Adrenal gland (tissue), 9 donors: ENCODE measurements at regions not wholly inside any gene's neighbourhood (a gene's known extent, or its start where the extent isn't known, plus 50 kb on each side); places are given as distances from the start of the nearest gene placed in this dataset.
A peak's percentile ranks its signal among the peaks of the same experiment; 100 is the strongest.
"Not testable (repeated sequence)": the region's sequence is repeated elsewhere in the genome, so short reads cannot be mapped to it uniquely, and the experiment has no call there.

ENCODE experiments used
- DNase-seq, 7 donors: peaks; one replicate each; pipeline ENCODE4 v3.0.0-alpha.2; 2019 to 2020
- H3K27ac ChIP-seq, 5 donors: fragments of 200-600 bp; sonication (generic) in 4 of 5; 1 replicate in 3 of 5; 2 replicates in 2 of 5; pipeline versions ENCODE4 v1.5.1 to v1.8.0; 2016 to 2020; ENCODE audit warnings: mild to moderate bottlenecking in 1 of 5
- H3K27me3 ChIP-seq: fragments of 200-600 bp; 2 replicates; pipeline ENCODE4 v1.8.0; 2021
- H3K36me3 ChIP-seq, 2 donors: fragments of 200-600 bp; replicated peaks in 1 of 2; 1 replicate in 1 of 2; 2 replicates in 1 of 2; pipeline versions ENCODE4 v1.5.1 to v1.8.0; 2018 to 2022
- H3K4me1 ChIP-seq, 2 donors: fragments of 200-600 bp; replicated peaks in 1 of 2; 1 replicate in 1 of 2; 2 replicates in 1 of 2; pipeline versions ENCODE4 v1.5.1 to v1.8.0; 2018 to 2021
- H3K4me3 ChIP-seq, 4 donors: fragments of 200-600 bp; sonication (generic) in 3 of 4; one replicate each; pipeline ENCODE4 v1.5.1; 2016 to 2018
- H3K9me3 ChIP-seq, 3 donors: fragments of 200-600 bp; sonication (generic) in 1 of 3; replicated peaks in 1 of 3; 1 replicate in 2 of 3; 2 replicates in 1 of 3; pipeline versions ENCODE4 v1.5.1 to v1.8.0; 2016 to 2021
- POLR2A ChIP-seq, 2 donors: fragments of 450-650 bp; IDR thresholded peaks; one replicate each; pipeline ENCODE4 v1.6.1; 2017; ENCODE audit warnings: antibody characterized with exemption in 2 of 2, mild to moderate bottlenecking in 2 of 2, moderate library complexity in 1 of 2
- WGBS, 4 donors: extraction: QIAGEN DNeasy Blood & Tissue Kit in 2 of 4; methylation state at CpG; one replicate each; pipeline versions ENCODE4 v1.1.5 to v1.1.7; 2013 to 2017; 5-methylcytosine and 5-hydroxymethylcytosine counted together
- intact Hi-C, 2 donors: fragments of 100-400 bp; cut with DNase I; formaldehyde crosslinking; loops; one replicate each; pipeline versions ENCODE4 v1.14.1 to v1.15.0; 2022 to 2023
- TF ChIP-seq, protein P1 (sequence below), 6 experiments: fragments of 450-650 bp in 4 of 6; fragments of 200-600 bp in 2 of 6; sonication (generic) in 1 of 6; IDR thresholded peaks; 1 replicate in 5 of 6; 2 replicates in 1 of 6; pipeline versions ENCODE4 v1.5.1 to v1.8.0; 2016 to 2021; ENCODE audit warnings: antibody characterized with exemption in 6 of 6, mild to moderate bottlenecking in 2 of 6, moderate library complexity in 1 of 6
- donor health status: healthy with polysubstance abuse.
- donor health status: Bipolar disorder and iron deficiency.
- donor health status: DM: yes; HTN: yes; CAD: no.
- donor health status: DM: no; HTN: no; CAD: no.
- donor health status: DM: no; HTN: no; CAD: no.

DNA sequence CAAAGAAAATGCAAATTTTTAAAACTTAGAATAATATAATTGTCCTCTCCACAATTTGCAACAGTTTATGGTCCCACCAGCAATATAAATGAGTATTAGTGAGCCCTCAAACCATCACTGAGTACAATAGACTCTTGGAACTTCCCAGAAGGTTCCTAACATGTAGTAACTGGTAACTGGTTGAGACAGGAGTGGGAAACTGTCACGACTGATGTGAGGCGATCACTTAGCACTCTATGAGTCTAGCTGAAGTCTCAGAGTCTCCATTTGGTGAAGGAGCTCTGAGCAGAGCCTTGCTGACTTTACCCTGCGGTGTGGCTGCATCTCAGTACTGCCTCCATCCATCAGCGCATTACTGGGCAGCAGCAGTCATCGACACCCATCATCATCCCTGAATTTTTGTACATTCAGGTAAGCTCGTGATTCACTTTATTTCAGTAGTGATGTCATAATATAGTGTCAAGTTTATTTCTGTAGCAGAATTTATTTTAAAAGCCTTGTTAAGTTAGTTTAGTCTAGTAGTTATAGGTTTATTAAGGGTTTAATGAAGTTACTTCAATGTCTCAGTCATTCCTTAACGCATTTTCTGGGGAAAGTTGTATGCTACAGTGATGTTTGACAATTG, 76.6 kb upstream of the ABCA1 start:
- H3K4me1 ChIP-seq, result peaks cover 0 to 10% of the 10 kb centered on the region in 2 donors
- no peak for DNase-seq
- H3K9me3 ChIP-seq, result no peaks in the 10 kb centered on the region
- 87 to 92% (median 90%) methylated on average over 7 of the region's 7 CpGs for WGBS, 4 donors
- H3K4me3 ChIP-seq, result no peak overlapping the region
- no peak for TF ChIP-seq POLR2A (IDR thresholded peaks at IDR 0.05)
- TF ChIP-seq, protein P1, sequence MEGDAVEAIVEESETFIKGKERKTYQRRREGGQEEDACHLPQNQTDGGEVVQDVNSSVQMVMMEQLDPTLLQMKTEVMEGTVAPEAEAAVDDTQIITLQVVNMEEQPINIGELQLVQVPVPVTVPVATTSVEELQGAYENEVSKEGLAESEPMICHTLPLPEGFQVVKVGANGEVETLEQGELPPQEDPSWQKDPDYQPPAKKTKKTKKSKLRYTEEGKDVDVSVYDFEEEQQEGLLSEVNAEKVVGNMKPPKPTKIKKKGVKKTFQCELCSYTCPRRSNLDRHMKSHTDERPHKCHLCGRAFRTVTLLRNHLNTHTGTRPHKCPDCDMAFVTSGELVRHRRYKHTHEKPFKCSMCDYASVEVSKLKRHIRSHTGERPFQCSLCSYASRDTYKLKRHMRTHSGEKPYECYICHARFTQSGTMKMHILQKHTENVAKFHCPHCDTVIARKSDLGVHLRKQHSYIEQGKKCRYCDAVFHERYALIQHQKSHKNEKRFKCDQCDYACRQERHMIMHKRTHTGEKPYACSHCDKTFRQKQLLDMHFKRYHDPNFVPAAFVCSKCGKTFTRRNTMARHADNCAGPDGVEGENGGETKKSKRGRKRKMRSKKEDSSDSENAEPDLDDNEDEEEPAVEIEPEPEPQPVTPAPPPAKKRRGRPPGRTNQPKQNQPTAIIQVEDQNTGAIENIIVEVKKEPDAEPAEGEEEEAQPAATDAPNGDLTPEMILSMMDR (IDR thresholded peaks at IDR 0.05), result no peak
- no peak overlapping the region for H3K27ac ChIP-seq
- H3K27me3 ChIP-seq, result no peaks in the 10 kb centered on the region
- H3K36me3 ChIP-seq, result no peaks in the 10 kb centered on the region
- intact Hi-C loops, result loop anchor here in 1 of 2 donors (10.0 kb wide), 1 partner anchor 140 kb away; no protein-coding TSS in a partner anchor

DNA sequence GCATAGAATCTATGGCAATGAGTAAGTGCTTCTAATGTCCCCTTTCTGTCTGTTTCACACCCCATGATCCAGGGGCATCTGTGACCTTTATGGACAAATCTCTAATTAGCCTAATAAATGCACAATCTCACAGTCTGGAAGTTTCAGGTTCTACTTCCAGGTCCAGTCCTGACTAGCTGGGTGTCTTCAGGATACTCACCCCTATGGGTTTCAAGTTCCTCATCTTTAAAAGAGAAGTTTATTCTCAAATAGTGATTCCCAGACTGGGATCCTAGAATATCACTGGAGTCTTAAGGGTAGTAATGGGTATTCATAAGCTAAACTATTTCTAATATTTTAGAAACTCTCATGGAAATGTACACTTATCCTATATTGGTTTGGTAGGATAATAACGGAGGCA, 77.2 kb upstream of the ABCA1 start:
- Histone ChIP-seq H3K36me3 (no peaks in the 10 kb centered on the region), H3K4me1 (peaks cover 0 to 10% of the 10 kb centered on the region in 2 donors), H3K4me3 (no peak overlapping the region), H3K27ac (no peak overlapping the region), H3K27me3 (no peaks in the 10 kb centered on the region), H3K9me3 (no peaks in the 10 kb centered on the region)
- WGBS, 4 donors, result 97 to 100% (median 100%) methylated on average over 1 of the region's 1 CpG
- intact Hi-C loops, result loop anchor here in 1 of 2 donors (10.0 kb wide), 1 partner anchor 140 kb away; no protein-coding TSS in a partner anchor
- no peak for TF ChIP-seq POLR2A (IDR thresholded peaks at IDR 0.05)
- TF ChIP-seq, protein P1 (IDR thresholded peaks at IDR 0.05), result no peak
- no peak for DNase-seq

DNA sequence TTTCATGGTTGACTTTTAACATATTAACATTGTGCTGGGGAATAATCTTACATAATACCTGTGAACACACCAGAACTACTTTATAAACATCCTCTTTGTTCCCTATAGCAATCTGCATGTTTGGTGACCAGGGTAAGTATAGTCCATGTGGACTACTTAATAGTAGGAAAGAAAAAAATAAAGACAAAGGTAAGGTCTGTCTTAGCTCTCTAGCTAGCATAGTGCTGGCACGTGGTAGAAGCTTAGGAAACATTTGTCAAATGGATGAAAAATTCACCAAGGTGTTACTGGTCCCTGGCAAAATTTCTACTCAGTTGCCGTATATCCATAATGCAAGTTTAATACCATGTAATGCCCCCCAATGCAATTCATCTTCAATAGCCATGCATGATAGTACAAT, 78.6 kb upstream of the ABCA1 start:
- H3K9me3 ChIP-seq, result no peaks in the 10 kb centered on the region
- H3K4me3 ChIP-seq, result no peak overlapping the region
- H3K27me3 ChIP-seq, result no peaks in the 10 kb centered on the region
- H3K36me3 ChIP-seq, result no peaks in the 10 kb centered on the region
- 79 to 90% (median 83%) methylated on average over 2 of the region's 2 CpGs for WGBS, 4 donors
- H3K4me1 ChIP-seq, result peaks cover 0 to 10% of the 10 kb centered on the region in 2 donors
- peak overlapping the region in 1 of 5 donors; percentile 73 for H3K27ac ChIP-seq
- intact Hi-C loops, result loop anchor here in 1 of 2 donors (10.0 kb wide), 1 partner anchor 138 kb away; no protein-coding TSS in a partner anchor
- no peak for DNase-seq
- TF ChIP-seq, protein P1 (IDR thresholded peaks at IDR 0.05), result no peak
- TF ChIP-seq POLR2A (IDR thresholded peaks at IDR 0.05), result no peak

DNA sequence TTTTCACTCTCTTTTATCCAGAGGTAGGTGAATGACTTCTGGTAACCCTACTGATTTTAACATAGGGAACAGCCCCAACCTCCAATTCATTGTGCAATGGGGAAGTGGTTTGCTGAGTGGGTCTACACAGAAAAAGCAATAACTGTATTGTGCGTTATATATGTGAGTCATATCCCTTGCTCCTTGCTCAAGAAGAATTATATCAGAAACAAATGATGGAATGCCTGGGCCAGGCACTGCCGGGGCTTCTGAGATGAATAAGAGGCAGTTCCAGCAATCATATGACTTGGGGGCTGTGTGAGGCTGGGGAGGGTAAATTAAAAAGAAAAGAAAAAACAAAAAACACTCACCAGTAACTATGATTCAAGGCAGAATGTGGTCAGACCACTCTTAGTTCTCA, 79.2 kb upstream of the ABCA1 start:
- TF ChIP-seq, protein P1 (IDR thresholded peaks at IDR 0.05), result no peak
- TF ChIP-seq POLR2A (IDR thresholded peaks at IDR 0.05), result no peak
- Histone ChIP-seq H3K9me3 (no peaks in the 10 kb centered on the region), H3K27me3 (no peaks in the 10 kb centered on the region), H3K4me3 (no peak overlapping the region), H3K36me3 (no peaks in the 10 kb centered on the region), H3K4me1 (peaks cover 0 to 10% of the 10 kb centered on the region in 2 donors), H3K27ac (peak overlapping the region in 3 of 5 donors; percentile 35 to 73 (median 61))
- WGBS, 4 donors, result 20 to 26% (median 24%) methylated on average over 2 of the region's 2 CpGs
- intact Hi-C loops, result loop anchor here in 1 of 2 donors (10.0 kb wide), 1 partner anchor 138 kb away; no protein-coding TSS in a partner anchor
- DNase-seq, result peak in 6 of 7 donors; percentile 35 to 66 (median 44)

DNA sequence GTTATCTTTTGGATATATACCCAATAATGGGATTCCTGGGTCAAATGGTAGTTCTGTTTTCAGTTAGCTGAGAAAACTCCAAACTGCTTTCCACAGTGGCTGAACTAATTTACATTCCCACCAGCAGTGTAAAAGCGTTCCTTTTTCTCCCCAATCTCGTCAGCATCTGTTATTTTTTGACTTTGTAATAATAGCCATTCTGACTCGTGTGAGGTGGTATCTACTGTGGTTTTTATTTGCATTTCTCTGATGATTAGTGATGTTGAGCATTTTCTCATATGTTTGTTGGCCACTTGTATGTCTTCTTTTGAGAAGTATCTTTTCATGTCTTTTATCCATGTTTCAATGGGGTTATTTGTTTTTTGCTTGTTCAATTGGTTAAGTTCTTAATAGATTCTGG, 82.1 kb upstream of the ABCA1 start:
- 84 to 92% (median 87%) methylated on average over 3 of the region's 3 CpGs for WGBS, 4 donors

More for the DNA sequence above, 82.1 kb upstream of the ABCA1 start:
- intact Hi-C loops, H3K36me3 ChIP-seq, H3K9me3 ChIP-seq, H3K27ac ChIP-seq, H3K4me1 ChIP-seq, H3K27me3 ChIP-seq, DNase-seq, H3K4me3 ChIP-seq: not testable (repeated sequence)
